Right cardiac atrium (tissue), 5 donors: ENCODE measurements at regions not wholly inside any gene's neighbourhood (a gene's known extent, or its start where the extent isn't known, plus 50 kb on each side); places are given as distances from the start of the nearest gene placed in this dataset.

Experiments
- ATAC-seq, 2 donors: fragments of 200-7000 bp; cut with Tn5 transposase; one replicate each; pipeline versions ENCODE4 v1.8.0 to v1.9.1; 2020; ENCODE audit warnings: moderate library complexity in 2 of 2, mild to moderate bottlenecking in 1 of 2
- DNase-seq, 3 donors: peaks; one replicate each; pipeline ENCODE4 v3.0.0-alpha.2; 2020
- H3K27ac ChIP-seq: one replicate; pipeline ENCODE4 v1.5.1; 2013; ENCODE audit warnings: mild to moderate bottlenecking, low read length, control low read depth, moderate library complexity
- H3K27me3 ChIP-seq: one replicate; pipeline ENCODE4 v1.6.1; 2013; ENCODE audit not compliant: control insufficient read depth, insufficient read depth
- H3K4me1 ChIP-seq: one replicate; pipeline ENCODE4 v1.6.1; 2013; ENCODE audit warnings: low read length; ENCODE audit not compliant: control insufficient read depth, insufficient read depth
- H3K4me3 ChIP-seq: one replicate; pipeline ENCODE4 v1.5.1; 2013; ENCODE audit warnings: low read length, control low read depth
- H3K9me3 ChIP-seq: one replicate; pipeline ENCODE4 v1.6.1; 2013; ENCODE audit warnings: low read length; ENCODE audit not compliant: control insufficient read depth
- WGBS: extraction: QIAGEN DNeasy Blood & Tissue Kit; methylation state at CpG from one replicate; pipeline ENCODE4 v1.1.7; 2013; 5-methylcytosine and 5-hydroxymethylcytosine counted together
- intact Hi-C, 4 donors: fragments of 100-400 bp; cut with DNase I; formaldehyde crosslinking; loops; one replicate each; pipeline versions ENCODE4 v1.11.0 to v1.14.0; 2022 to 2023
- donor health status: healthy with polysubstance abuse.
- donor health status: DM: no; HTN: yes; CAD: no.
- donor health status: DM: no; HTN: no; CAD: no.
- donor health status: DM: no; HTN: yes; CAD: no; lungs with severe emphysema.
- donor health status: DM: yes; HTN: yes; CAD: no.

DNA sequence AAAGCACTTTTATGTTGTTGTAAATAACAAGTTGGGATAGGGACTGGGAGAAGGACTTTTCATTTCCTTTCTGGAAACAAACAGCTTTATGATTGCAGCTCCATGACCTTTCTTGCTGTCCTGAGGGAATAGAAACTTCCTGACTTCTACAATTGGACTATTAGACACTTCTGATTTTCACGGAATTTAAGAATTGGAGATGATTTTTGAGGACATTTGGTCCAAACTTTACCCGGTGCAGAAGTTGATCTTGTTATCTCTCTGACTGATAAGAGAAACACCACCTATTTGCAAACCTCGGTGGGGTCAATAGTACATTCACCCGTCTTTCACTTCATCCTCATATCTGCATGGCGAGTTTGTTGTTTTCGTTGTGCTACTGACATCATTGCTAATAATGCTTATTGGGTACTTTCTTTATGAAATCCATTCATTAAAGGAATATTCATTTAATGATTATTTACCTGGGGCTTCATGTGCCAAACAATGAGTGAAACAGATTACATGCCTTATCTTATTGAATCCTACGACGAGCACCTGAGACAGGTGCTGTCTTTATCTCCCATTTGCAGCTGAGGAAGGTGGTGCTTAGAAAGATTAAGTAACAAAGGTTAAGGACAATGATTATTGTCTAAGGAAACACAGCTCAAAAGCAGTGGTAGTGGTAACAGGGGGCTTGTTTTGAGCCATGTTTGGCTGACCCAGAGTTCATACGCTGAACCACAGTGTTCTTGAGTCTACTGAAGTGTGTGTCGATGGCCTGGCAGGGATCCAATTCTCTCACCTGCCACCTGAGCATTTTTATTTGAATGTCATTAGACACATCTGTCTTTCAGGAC lies 176.9 kb upstream of the FAM20A start:
- H3K27ac ChIP-seq, result peak overlapping the region; percentile 84
- intact Hi-C loops, result loop anchor here (5.0 to 10.0 kb wide), 7 partner anchors 129 to 469 kb away; no protein-coding TSS in a partner anchor
- peak; percentile 63 to 73 for ATAC-seq
- no peaks in the 10 kb centered on the region for H3K27me3 ChIP-seq
- H3K9me3 ChIP-seq, result no peaks in the 10 kb centered on the region
- peak in 1 of 3 donors; percentile 41 for DNase-seq
- WGBS, result 35% methylated on average over 10 of the region's 10 CpGs
- peaks cover 3% of the 10 kb centered on the region for H3K4me1 ChIP-seq
- H3K4me3 ChIP-seq, result peak overlapping the region; percentile 20

DNA sequence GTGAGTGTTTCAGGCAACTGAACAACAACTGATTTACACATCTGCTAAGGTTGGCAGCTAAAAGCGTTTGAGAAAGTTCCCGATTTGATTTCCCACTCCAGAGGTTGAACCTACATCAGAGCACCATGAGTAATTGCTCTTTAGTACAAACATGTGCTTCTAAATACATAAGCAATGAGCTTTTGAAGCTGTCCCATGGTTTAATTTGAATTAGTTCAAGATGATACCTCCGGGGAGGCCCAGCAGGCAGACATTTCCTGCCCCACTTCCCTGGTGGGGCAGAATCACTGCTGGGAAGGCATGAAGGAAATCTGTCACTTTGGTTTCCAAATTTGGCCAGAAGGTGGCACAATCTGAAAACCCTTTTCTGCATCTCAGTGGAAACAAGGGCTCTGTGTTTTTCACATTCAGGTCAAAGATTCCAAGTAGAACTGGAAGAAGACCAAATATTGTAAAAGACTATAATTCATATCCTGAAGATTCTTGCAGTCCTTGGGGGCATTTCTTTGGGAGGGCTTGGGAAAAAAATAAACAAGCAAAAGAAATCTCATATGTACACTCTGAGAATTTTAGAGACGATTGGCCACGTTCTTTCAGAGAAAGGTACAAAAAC lies 176.2 kb upstream of the FAM20A start:
- no peak overlapping the region for H3K4me3 ChIP-seq
- H3K9me3 ChIP-seq, result no peaks in the 10 kb centered on the region
- peak; percentile 41 to 66 (median 63) for DNase-seq
- H3K27me3 ChIP-seq, result no peaks in the 10 kb centered on the region
- ATAC-seq, result peak; percentile 81
- intact Hi-C loops, result loop anchor here (5.0 to 10.0 kb wide), 7 partner anchors 130 to 470 kb away; no protein-coding TSS in a partner anchor
- peaks cover 3% of the 10 kb centered on the region for H3K4me1 ChIP-seq
- peak overlapping the region; percentile 20 for H3K27ac ChIP-seq
- 24% methylated on average over 5 of the region's 5 CpGs for WGBS

GRCh38 chr17:68776451-68776850 lies 175.3 kb upstream of the FAM20A start:
- 87% methylated on average over 3 of the region's 3 CpGs for WGBS
- Histone ChIP-seq H3K9me3 (no peaks in the 10 kb centered on the region), H3K4me3 (no peak overlapping the region), H3K27me3 (no peaks in the 10 kb centered on the region), H3K27ac (peak overlapping the region; percentile 83), H3K4me1 (peaks cover 3% of the 10 kb centered on the region)
- ATAC-seq (peak in 1 of 2 donors; percentile 29), DNase-seq (peak in 1 of 3 donors; percentile 38)
- intact Hi-C loops, result loop anchor here (5.0 to 10.0 kb wide), 7 partner anchors 131 to 471 kb away; no protein-coding TSS in a partner anchor

DNA sequence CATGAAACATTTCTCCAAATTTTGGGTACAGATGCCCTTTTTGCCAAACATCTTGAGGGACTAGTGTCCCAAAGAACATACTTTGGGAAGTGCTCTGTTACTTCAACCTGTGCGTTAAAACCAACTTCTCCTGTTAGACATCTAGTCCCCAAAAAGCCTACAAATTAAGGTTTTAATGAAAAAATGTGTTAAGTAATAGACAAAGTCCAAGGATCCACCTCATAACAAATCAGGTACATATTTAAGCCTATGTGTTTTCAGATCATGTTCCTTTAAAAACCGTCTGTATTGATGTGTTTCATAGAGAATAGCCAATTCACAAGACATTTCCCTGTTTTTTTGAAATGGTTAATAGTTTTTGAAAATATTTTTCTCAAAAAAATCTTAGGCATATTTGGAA lies 174.8 kb upstream of the FAM20A start:
- Histone ChIP-seq H3K9me3 (no peaks in the 10 kb centered on the region), H3K4me3 (no peak overlapping the region), H3K4me1 (peaks cover 3% of the 10 kb centered on the region), H3K27ac (no peak overlapping the region), H3K27me3 (no peaks in the 10 kb centered on the region)
- DNase-seq (no peak), ATAC-seq (no peak)
- intact Hi-C loops, result loop anchor here (5.0 to 10.0 kb wide), 7 partner anchors 131 to 471 kb away; no protein-coding TSS in a partner anchor
- WGBS, result 94% methylated on average over 2 of the region's 2 CpGs

GRCh38 chr17:68775318-68775717 lies 174.2 kb upstream of the FAM20A start:
- peak; percentile 20 to 42 for ATAC-seq
- no peak for DNase-seq
- H3K27ac ChIP-seq, result peak overlapping the region; percentile 40
- H3K4me3 ChIP-seq, result no peak overlapping the region
- H3K4me1 ChIP-seq, result peaks cover 3% of the 10 kb centered on the region
- no peaks in the 10 kb centered on the region for H3K9me3 ChIP-seq
- H3K27me3 ChIP-seq, result no peaks in the 10 kb centered on the region
- intact Hi-C loops, result loop anchor here (5.0 to 10.0 kb wide), 7 partner anchors 132 to 472 kb away; no protein-coding TSS in a partner anchor

DNA sequence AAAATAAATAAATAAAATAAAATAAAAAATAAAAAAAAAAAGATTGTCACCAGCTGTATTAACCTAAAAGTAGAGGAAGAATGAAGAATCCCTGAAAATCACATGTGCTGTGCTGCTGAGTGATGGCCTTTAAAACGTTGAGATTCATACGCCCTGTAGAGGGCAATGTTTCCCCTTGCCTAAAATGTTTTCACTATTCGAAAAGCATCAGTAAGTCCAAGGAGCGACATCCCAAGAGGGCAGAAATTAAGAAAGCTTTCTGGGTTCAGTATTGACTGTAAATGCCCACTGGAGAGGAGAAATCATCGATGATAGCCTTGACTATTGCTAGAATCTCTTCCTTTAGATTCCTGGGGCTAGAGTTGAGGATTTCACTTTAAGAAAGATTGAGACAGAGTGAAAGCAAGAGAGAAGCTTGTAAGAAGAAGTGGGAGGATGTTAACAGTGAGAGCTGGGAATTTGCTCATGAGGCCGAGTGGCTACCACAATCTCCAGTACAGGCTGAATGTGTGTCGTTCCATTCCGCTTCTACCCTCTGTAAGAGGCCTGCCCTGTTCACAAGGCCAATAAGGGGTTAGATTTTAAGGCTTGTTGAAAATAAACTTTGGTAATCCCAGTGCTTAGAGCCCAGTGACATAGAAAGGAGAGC lies 170.8 kb upstream of the FAM20A start:
- H3K4me1 ChIP-seq, result no peaks in the 10 kb centered on the region
- DNase-seq (no peak), ATAC-seq (peak; percentile 82 to 85)
- H3K27me3 ChIP-seq, result no peaks in the 10 kb centered on the region
- H3K9me3 ChIP-seq, result no peaks in the 10 kb centered on the region
- intact Hi-C loops, result loop anchor here in 2 of 4 donors (10.0 kb wide), 2 partner anchors 203 to 283 kb away; no protein-coding TSS in a partner anchor
- WGBS, result 28% methylated on average over 8 of the region's 8 CpGs
- H3K4me3 ChIP-seq, result no peak overlapping the region
- H3K27ac ChIP-seq, result peak overlapping the region; percentile 30

- peak in 1 of 2 donors; percentile 67 for ATAC-seq
- DNase-seq, result no peak
- Histone ChIP-seq H3K4me1 (no peaks in the 10 kb centered on the region), H3K27ac (no peak overlapping the region), H3K27me3 (no peaks in the 10 kb centered on the region), H3K4me3 (no peak overlapping the region), H3K9me3 (no peaks in the 10 kb centered on the region)
- intact Hi-C loops, result no loop called here
- WGBS, result 70% methylated on average over 6 of the region's 6 CpGs
Observed at GRCh38 chr17:68768804-68769203, 167.6 kb upstream of the FAM20A start.

- intact Hi-C loops, result no loop called here
- no peak for ATAC-seq
Observed at GRCh38 chr17:68766640-68767039, 165.5 kb upstream of the FAM20A start.

GRCh38 chr17:68763562-68763961 lies 162.4 kb upstream of the FAM20A start:
- 86% methylated on average over 1 of the region's 1 CpG for WGBS
- intact Hi-C loops, result no loop called here
- no peak for ATAC-seq

More at GRCh38 chr17:68766640-68767039, 165.5 kb upstream of the FAM20A start:
- 83% methylated on average over 4 of the region's 4 CpGs for WGBS
- no peak for DNase-seq
- no peak overlapping the region for H3K27ac ChIP-seq
- no peaks in the 10 kb centered on the region for H3K4me1 ChIP-seq
- no peak overlapping the region for H3K4me3 ChIP-seq
- H3K9me3 ChIP-seq, result no peaks in the 10 kb centered on the region
- H3K27me3 ChIP-seq, result no peaks in the 10 kb centered on the region

DNA sequence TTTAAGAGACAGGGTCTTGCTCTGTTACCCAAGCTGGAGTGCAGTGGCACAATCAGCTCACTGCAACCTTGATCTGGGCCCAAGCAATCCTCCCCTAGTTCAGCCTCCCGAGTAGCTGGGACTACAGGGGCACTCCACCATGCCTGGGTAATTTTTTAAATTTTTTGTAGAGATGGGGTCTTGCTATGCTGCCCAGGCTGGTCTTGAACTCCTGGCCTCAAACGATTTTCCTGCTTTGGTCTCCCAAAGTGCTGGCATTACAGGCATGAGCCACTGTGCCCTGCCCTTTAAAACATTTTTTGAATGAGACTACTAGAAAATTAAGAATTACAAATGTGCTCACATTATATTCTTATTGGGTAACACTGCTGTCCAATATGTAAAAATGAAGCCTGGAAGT lies 161.7 kb upstream of the FAM20A start:
- intact Hi-C loops, result no loop called here
- ATAC-seq, result no peak
- no peak overlapping the region for H3K27ac ChIP-seq
- no peak for DNase-seq
- no peak overlapping the region for H3K4me3 ChIP-seq
- WGBS, result 87% methylated on average over 2 of the region's 2 CpGs
- H3K4me1 ChIP-seq, result peaks cover 2% of the 10 kb centered on the region
- H3K27me3 ChIP-seq, result no peaks in the 10 kb centered on the region
- H3K9me3 ChIP-seq, result no peaks in the 10 kb centered on the region

More at GRCh38 chr17:68763562-68763961, 162.4 kb upstream of the FAM20A start:
- H3K9me3 ChIP-seq, result no peaks in the 10 kb centered on the region
- H3K27me3 ChIP-seq, result no peaks in the 10 kb centered on the region
- peaks cover 2% of the 10 kb centered on the region for H3K4me1 ChIP-seq
- H3K4me3 ChIP-seq, result no peak overlapping the region
- H3K27ac ChIP-seq, result no peak overlapping the region
- no peak for DNase-seq

- Histone ChIP-seq H3K27ac (no peak overlapping the region), H3K4me3 (no peak overlapping the region), H3K27me3 (no peaks in the 10 kb centered on the region), H3K4me1 (peaks cover 2% of the 10 kb centered on the region), H3K9me3 (no peaks in the 10 kb centered on the region)
- DNase-seq (no peak), ATAC-seq (no peak)
- WGBS, result 46% methylated on average over 4 of the region's 4 CpGs
- intact Hi-C loops, result no loop called here
Observed at GRCh38 chr17:68760141-68760475, 158.9 kb upstream of the FAM20A start.
